Suprapubic skin (tissue), 4 donors: ENCODE measurements at regions not wholly inside any gene's neighbourhood (a gene's known extent, or its start where the extent isn't known, plus 50 kb on each side); places are given as distances from the start of the nearest gene placed in this dataset.

Experiments used
- DNase-seq, 2 donors: peaks; one replicate each; pipeline ENCODE4 v3.0.0-alpha.2; 2019; ENCODE audit warnings: low spot score in 2 of 2
- H3K27ac ChIP-seq: fragments of 200-600 bp; sonication (generic); one replicate; pipeline ENCODE4 v1.5.1; 2019
- H3K27me3 ChIP-seq: fragments of 200-600 bp; sonication (generic); one replicate; pipeline ENCODE4 v1.5.1; 2019
- H3K36me3 ChIP-seq: fragments of 200-600 bp; sonication (generic); one replicate; pipeline ENCODE4 v1.5.1; 2019
- H3K4me1 ChIP-seq: fragments of 200-600 bp; sonication (generic); one replicate; pipeline ENCODE4 v1.5.1; 2019
- H3K4me3 ChIP-seq: fragments of 200-600 bp; sonication (generic); one replicate; pipeline ENCODE4 v1.5.1; 2019; ENCODE audit warnings: mild to moderate bottlenecking
- H3K9me3 ChIP-seq: fragments of 200-600 bp; sonication (generic); one replicate; pipeline ENCODE4 v1.5.1; 2019
- EP300 ChIP-seq: sonication (generic); formaldehyde crosslinking; IDR thresholded peaks from one replicate; pipeline ENCODE4 v1.6.1; 2017; ENCODE audit warnings: antibody characterized with exemption
- POLR2A ChIP-seq, 2 donors: fragments of 450-650 bp; IDR thresholded peaks; one replicate each; pipeline ENCODE4 v1.6.1; 2017; ENCODE audit warnings: antibody characterized with exemption in 2 of 2, mild to moderate bottlenecking in 2 of 2, moderate library complexity in 2 of 2
- POLR2AphosphoS5 ChIP-seq, 3 donors: sonication (generic); formaldehyde crosslinking; IDR thresholded peaks; one replicate each; pipeline ENCODE4 v1.6.1; 2017; ENCODE audit warnings: antibody characterized with exemption in 3 of 3
- WGBS: methylation state at CpG from one replicate; pipeline ENCODE4 v1.1.5; 2018; 5-methylcytosine and 5-hydroxymethylcytosine counted together
- TF ChIP-seq, protein P1 (sequence below), 2 donors: fragments of 200-600 bp in 1 of 2; fragments of 450-650 bp in 1 of 2; sonication (generic) in 1 of 2; IDR thresholded peaks; one replicate each; pipeline ENCODE4 v1.5.1; 2016 to 2019; ENCODE audit warnings: antibody characterized with exemption in 2 of 2, mild to moderate bottlenecking in 1 of 2, moderate library complexity in 1 of 2

DNA sequence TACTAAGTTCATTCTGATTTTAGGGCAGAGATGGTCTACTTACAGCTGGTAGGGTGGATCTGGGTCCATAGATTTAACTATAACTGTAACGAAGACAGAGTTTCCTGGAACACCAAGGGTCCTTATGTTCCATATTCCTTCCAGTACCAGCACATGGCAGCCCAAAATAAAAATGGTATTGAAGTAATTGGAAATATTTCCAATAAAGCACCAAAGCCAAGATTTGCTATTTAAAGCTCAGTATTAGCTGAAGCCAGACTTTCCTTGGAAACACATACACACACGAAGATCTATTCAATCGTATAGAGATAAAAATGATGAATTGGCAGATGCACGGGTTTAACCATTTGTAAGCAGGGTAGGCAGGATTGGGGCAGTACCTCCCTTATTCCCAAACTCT, 289.1 kb upstream of the SORCS1 start:
- no peak for DNase-seq
- WGBS, result 57% methylated on average over 4 of the region's 4 CpGs
- Histone ChIP-seq H3K9me3 (no peaks in the 10 kb centered on the region), H3K27me3 (no peaks in the 10 kb centered on the region), H3K27ac (no peak overlapping the region), H3K36me3 (no peaks in the 10 kb centered on the region), H3K4me1 (no peaks in the 10 kb centered on the region), H3K4me3 (no peak overlapping the region)
- TF ChIP-seq, protein P1, sequence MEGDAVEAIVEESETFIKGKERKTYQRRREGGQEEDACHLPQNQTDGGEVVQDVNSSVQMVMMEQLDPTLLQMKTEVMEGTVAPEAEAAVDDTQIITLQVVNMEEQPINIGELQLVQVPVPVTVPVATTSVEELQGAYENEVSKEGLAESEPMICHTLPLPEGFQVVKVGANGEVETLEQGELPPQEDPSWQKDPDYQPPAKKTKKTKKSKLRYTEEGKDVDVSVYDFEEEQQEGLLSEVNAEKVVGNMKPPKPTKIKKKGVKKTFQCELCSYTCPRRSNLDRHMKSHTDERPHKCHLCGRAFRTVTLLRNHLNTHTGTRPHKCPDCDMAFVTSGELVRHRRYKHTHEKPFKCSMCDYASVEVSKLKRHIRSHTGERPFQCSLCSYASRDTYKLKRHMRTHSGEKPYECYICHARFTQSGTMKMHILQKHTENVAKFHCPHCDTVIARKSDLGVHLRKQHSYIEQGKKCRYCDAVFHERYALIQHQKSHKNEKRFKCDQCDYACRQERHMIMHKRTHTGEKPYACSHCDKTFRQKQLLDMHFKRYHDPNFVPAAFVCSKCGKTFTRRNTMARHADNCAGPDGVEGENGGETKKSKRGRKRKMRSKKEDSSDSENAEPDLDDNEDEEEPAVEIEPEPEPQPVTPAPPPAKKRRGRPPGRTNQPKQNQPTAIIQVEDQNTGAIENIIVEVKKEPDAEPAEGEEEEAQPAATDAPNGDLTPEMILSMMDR (IDR thresholded peaks at IDR 0.05), result no peak
- TF ChIP-seq POLR2A (IDR thresholded peaks at IDR 0.05) (no peak), POLR2AphosphoS5 (IDR thresholded peaks at IDR 0.05) (no peak), EP300 (no peak)

DNA sequence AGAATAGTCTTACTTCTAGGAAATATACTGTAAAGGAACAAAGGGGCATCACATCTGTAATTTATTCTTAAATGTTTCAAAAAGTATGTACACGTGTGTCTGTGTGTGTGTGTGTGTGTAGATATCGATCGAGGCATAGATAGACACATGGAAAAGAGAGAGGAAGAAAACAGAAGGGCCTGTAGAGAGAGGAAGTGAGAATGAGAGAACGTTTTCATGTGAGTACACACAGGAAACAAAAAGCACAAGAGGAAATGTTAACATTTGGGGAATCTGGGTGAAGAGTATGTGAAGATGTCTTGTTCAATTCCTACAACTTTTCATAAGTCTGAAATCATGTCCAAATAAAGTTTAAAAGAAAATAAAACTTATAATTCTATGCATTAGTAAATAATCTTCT, 286.5 kb upstream of the SORCS1 start:
- no peak overlapping the region for H3K27ac ChIP-seq
- H3K4me3 ChIP-seq, result no peak overlapping the region
- no peak for DNase-seq
- H3K9me3 ChIP-seq, result no peaks in the 10 kb centered on the region
- H3K36me3 ChIP-seq, result no peaks in the 10 kb centered on the region
- TF ChIP-seq POLR2A (IDR thresholded peaks at IDR 0.05) (no peak), POLR2AphosphoS5 (IDR thresholded peaks at IDR 0.05) (no peak), EP300 (no peak)
- TF ChIP-seq, protein P1 (IDR thresholded peaks at IDR 0.05), result no peak
- H3K27me3 ChIP-seq, result no peaks in the 10 kb centered on the region
- no peaks in the 10 kb centered on the region for H3K4me1 ChIP-seq
- 71% methylated on average over 4 of the region's 4 CpGs for WGBS

DNA sequence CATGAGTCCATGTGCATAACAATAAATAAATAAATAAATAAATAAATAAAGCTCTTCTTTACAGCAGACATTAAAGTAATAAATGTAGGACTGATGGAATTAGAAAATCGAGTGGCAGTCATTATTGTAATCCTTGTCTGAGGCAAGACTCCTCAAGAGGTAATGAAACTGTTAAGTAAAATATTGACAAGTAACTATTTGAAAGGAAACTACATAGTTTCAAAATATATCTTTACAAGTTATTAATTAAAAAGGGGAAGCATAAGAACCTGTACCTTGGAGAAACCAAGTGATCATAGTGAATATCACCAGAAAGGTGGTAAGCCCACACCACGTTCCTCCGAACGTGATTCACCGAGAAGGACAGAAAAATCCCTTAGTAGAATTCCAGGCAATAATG, 285.6 kb upstream of the SORCS1 start:
- WGBS, result 98% methylated on average over 5 of the region's 5 CpGs
- Histone ChIP-seq H3K9me3 (no peaks in the 10 kb centered on the region), H3K27ac (no peak overlapping the region), H3K4me3 (no peak overlapping the region), H3K27me3 (no peaks in the 10 kb centered on the region), H3K36me3 (no peaks in the 10 kb centered on the region), H3K4me1 (no peaks in the 10 kb centered on the region)
- TF ChIP-seq EP300 (no peak), POLR2AphosphoS5 (IDR thresholded peaks at IDR 0.05) (no peak), POLR2A (IDR thresholded peaks at IDR 0.05) (no peak)
- TF ChIP-seq, protein P1 (IDR thresholded peaks at IDR 0.05), result no peak
- no peak for DNase-seq

DNA sequence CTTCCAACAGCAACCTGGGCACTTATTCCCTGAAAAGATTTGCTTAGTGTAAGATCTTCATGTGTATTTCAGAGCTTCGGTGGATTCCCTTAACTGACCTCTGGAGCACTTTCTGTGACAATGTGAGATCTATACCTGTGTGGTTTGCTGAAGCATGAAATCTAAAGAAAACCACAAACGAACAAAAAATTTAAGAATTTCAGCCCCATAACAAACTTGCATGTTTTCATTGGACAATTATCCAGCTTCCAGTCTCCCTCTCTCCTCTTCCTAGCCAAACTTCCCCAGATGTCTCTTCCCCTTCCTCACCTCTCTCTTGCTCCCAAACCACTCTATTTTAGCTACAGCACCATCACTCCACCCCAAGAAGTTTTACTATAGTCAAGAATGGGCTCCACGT, 279.9 kb upstream of the SORCS1 start:
- H3K4me1 ChIP-seq, result no peaks in the 10 kb centered on the region
- H3K27ac ChIP-seq, result no peak overlapping the region
- no peaks in the 10 kb centered on the region for H3K36me3 ChIP-seq
- WGBS, result 90% methylated on average over 3 of the region's 3 CpGs
- H3K9me3 ChIP-seq, result no peaks in the 10 kb centered on the region
- no peak for TF ChIP-seq POLR2A (IDR thresholded peaks at IDR 0.05)
- TF ChIP-seq, protein P1 (IDR thresholded peaks at IDR 0.05), result no peak
- TF ChIP-seq EP300, result no peak
- TF ChIP-seq POLR2AphosphoS5 (IDR thresholded peaks at IDR 0.05), result no peak
- H3K27me3 ChIP-seq, result no peaks in the 10 kb centered on the region
- H3K4me3 ChIP-seq, result no peak overlapping the region
- no peak for DNase-seq

DNA sequence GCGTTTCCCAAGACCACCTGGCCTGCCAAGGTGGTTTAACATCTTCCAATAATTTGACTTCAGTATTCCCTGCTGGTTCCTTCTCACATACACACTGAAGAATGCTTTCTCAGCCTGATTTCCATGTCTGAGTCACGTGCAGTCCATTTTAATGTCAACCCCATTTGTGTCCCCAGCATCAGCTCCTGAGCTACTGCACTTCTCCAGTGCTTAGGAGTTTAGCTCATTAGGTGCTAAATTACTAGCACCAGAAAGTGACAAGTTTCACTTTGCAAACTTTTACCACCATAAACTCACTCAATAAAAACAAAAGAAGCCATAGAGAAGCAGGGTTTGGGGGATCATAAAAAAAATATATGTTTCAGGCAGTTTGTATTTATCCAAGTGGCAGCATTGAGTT, 279.3 kb upstream of the SORCS1 start:
- H3K4me1 ChIP-seq, result no peaks in the 10 kb centered on the region
- no peak overlapping the region for H3K4me3 ChIP-seq
- DNase-seq, result no peak
- 70% methylated on average over 2 of the region's 2 CpGs for WGBS
- no peak overlapping the region for H3K27ac ChIP-seq
- no peaks in the 10 kb centered on the region for H3K27me3 ChIP-seq
- H3K9me3 ChIP-seq, result no peaks in the 10 kb centered on the region
- TF ChIP-seq POLR2A (IDR thresholded peaks at IDR 0.05), result no peak
- no peaks in the 10 kb centered on the region for H3K36me3 ChIP-seq

DNA sequence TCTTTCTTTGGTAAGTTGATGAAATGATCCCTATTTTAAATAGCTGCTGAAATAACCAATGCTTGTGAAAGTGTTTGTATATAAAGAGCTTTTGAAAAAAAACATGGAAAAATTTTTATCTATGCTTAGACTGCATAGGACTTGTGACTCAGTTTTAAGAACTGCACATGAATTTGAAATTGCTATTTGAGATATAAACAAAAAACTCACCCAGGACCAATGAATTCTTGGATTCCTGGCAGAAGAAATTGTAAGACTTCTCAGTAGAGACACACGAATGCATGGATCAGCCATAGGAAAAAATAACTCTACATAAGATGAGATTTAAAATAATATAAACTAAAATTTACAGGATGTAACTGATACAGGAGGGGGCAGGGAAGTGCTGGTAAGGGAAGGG, 278.8 kb upstream of the SORCS1 start:
- TF ChIP-seq EP300 (no peak), POLR2AphosphoS5 (IDR thresholded peaks at IDR 0.05) (no peak), POLR2A (IDR thresholded peaks at IDR 0.05) (no peak)
- TF ChIP-seq, protein P1 (IDR thresholded peaks at IDR 0.05), result no peak
- Histone ChIP-seq H3K4me3 (no peak overlapping the region), H3K4me1 (no peaks in the 10 kb centered on the region), H3K9me3 (no peaks in the 10 kb centered on the region), H3K27me3 (no peaks in the 10 kb centered on the region), H3K27ac (no peak overlapping the region), H3K36me3 (no peaks in the 10 kb centered on the region)
- WGBS, result 44% methylated on average over 1 of the region's 1 CpG
- no peak for DNase-seq
